HepG2 (cell line): ENCODE measurements at regions not wholly inside any gene's neighbourhood (a gene's known extent, or its start where the extent isn't known, plus 50 kb on each side); places are given as distances from the start of the nearest gene placed in this dataset.

ENCODE experiments used
- ATAC-seq: fragments of 200-7000 bp; cut with Tn5 transposase; 3 replicates; pipeline ENCODE4 v1.9.1; 2020; ENCODE audit warnings: mild to moderate bottlenecking, moderate library complexity
- BruUV-seq: library from RNA; stranded (reverse); fragments of 400-500 nt; replicated peaks from 2 replicates; lab custom pipeline; 2021; lab: Mats Ljungman, UMichigan
- CTCF ChIA-PET: fragments of 300-600 bp; formaldehyde crosslinking; extraction: SDS; loops from one replicate; lab custom pipeline; 2021; ENCODE audit warnings: low total read pairs, inconsistent platforms, low intra/inter-chr PET ratio; lab: Yijun Ruan, JAX
- POLR2A ChIA-PET: fragments of 350-600 bp; sonication (Branson Sonifier 250); formaldehyde crosslinking; loops from one replicate; lab custom pipeline; 2020; ENCODE audit warnings: antibody characterized with exemption, inconsistent platforms; lab: Yijun Ruan, JAX
- DNase-seq: peaks from one replicate; pipeline ENCODE4 v3.0.0-alpha.2; 2015; ENCODE audit warnings: low spot score
- FAIRE-seq: peaks from 3 replicates; lab custom pipeline; 2011; peaks lifted over from hg19 to GRCh38; lab: Jason Lieb, UNC
- H2AFZ ChIP-seq: one replicate; pipeline ENCODE4 v1.6.1; 2011; ENCODE audit warnings: low read length, inconsistent platforms
- H3K27ac ChIP-seq: fragments of 300-600 bp; 3 replicates; pipeline ENCODE4 v1.8.0; 2011; ENCODE audit warnings: mixed run types, mild to moderate bottlenecking, mixed read lengths, low read length, inconsistent platforms; ENCODE audit not compliant: insufficient read depth; ENCODE audit errors: extremely low read length
- H3K27me3 ChIP-seq, 2 experiments: fragments of 200-600 bp in 1 of 2; 2 replicates in 1 of 2; 3 replicates in 1 of 2; pipeline versions ENCODE4 v1.6.0 to v1.8.0; 2011; ENCODE audit warnings: low read length in 2 of 2, mild to moderate bottlenecking in 2 of 2, moderate library complexity in 2 of 2, inconsistent platforms in 1 of 2; ENCODE audit not compliant: insufficient read depth in 2 of 2, control insufficient read depth in 1 of 2
- H3K36me3 ChIP-seq, 2 experiments: fragments of 200-600 bp in 1 of 2; replicated peaks in 1 of 2; 2 replicates in 1 of 2; 3 replicates in 1 of 2; pipeline versions ENCODE4 v1.5.1 to v1.8.0; 2011; ENCODE audit warnings: low read length in 2 of 2, inconsistent platforms in 1 of 2; ENCODE audit not compliant: insufficient read depth in 2 of 2, control insufficient read depth in 1 of 2
- H3K4me1 ChIP-seq: 2 replicates; pipeline ENCODE4 v1.5.1; 2012; ENCODE audit warnings: low read length, inconsistent platforms; ENCODE audit not compliant: insufficient read depth
- H3K4me2 ChIP-seq: 2 replicates; pipeline ENCODE4 v1.6.0; 2011; ENCODE audit warnings: low read depth, low read length, inconsistent platforms
- H3K4me3 ChIP-seq, 3 experiments: fragments of 200-600 bp in 1 of 3; sonication (generic), shearing (Covaris generic) in 1 of 3; replicated peaks in 1 of 3; 2 replicates each; pipeline ENCODE4 v1.5.1; 2011 to 2016; ENCODE audit warnings: low read length in 3 of 3, inconsistent platforms in 2 of 3, low read depth in 2 of 3, mild to moderate bottlenecking in 2 of 3, control low read depth in 1 of 3, mixed read lengths in 1 of 3; ENCODE audit not compliant: insufficient read depth in 1 of 3
- H3K79me2 ChIP-seq: one replicate; pipeline ENCODE4 v1.6.1; 2011; ENCODE audit warnings: low read length, inconsistent platforms; ENCODE audit not compliant: insufficient read depth
- H3K9ac ChIP-seq: 2 replicates; pipeline ENCODE4 v1.6.0; 2011; ENCODE audit warnings: mild to moderate bottlenecking, low read depth, low read length, inconsistent platforms; ENCODE audit not compliant: insufficient read depth
- H3K9me3 ChIP-seq: 2 replicates; pipeline ENCODE4 v1.5.1; 2012; ENCODE audit warnings: mild to moderate bottlenecking, low read length
- H4K20me1 ChIP-seq: 2 replicates; pipeline ENCODE4 v1.6.0; 2011; ENCODE audit warnings: inconsistent platforms, mild to moderate bottlenecking, low read length, moderate library complexity; ENCODE audit not compliant: insufficient read depth
- HDAC6 ChIP-seq: fragments of 200-600 bp; sonication (generic); IDR thresholded peaks from 2 replicates; pipeline ENCODE4 v1.7.0; 2017; ENCODE audit warnings: mild to moderate bottlenecking, antibody characterized with exemption, low read length, low read depth
- SMARCE1 ChIP-seq: fragments of 450-650 bp; IDR thresholded peaks from 2 replicates; pipeline ENCODE4 v1.6.1; 2017; ENCODE audit warnings: borderline replicate concordance
- SRSF4 ChIP-seq: fragments of 200-400 bp; formaldehyde crosslinking; IDR thresholded peaks from one replicate; pipeline ENCODE4 v1.6.1; 2018; ENCODE audit warnings: mild to moderate bottlenecking, low read depth, low read length, moderate library complexity; ENCODE audit not compliant: poor library complexity, severe bottlenecking
- ZNF407 ChIP-seq: sonication (generic); formaldehyde crosslinking; IDR thresholded peaks from one replicate; pipeline ENCODE4 v1.5.1; 2020; ENCODE audit warnings: mild to moderate bottlenecking, missing genetic modification reagents; ENCODE audit errors: not compliant biosample characterization
- WGBS: methylation state at CpG from one replicate; pipeline ENCODE4 v1.1.6; 2017; ENCODE audit warnings: low lambda C conversion rate; 5-methylcytosine and 5-hydroxymethylcytosine counted together
- in situ Hi-C: cut with HindIII; loops from 2 replicates; pipeline ENCODE4 v1.10.0; 2017; ENCODE audit warnings: low pct_unique_long_range_greater_than_20kb; ENCODE audit not compliant: extremely low pct_ligation_motif_present
- intact Hi-C: fragments of 100-400 bp; cut with micrococcal nuclease; formaldehyde crosslinking; loops from one replicate; pipeline ENCODE4 v1.10.0; 2022; ENCODE audit not compliant: unreplicated experiment

GRCh38 chr11:96576383-96576782 lies 186.6 kb downstream of the JRKL start:
- intact Hi-C loops: no loop called here
- BruUV-seq: no TSS peak
- no peak overlapping the region for H3K9ac ChIP-seq
- H3K4me2 ChIP-seq: no peak overlapping the region
- FAIRE-seq (no peak), ATAC-seq (no peak), DNase-seq (no peak)
- TF ChIP-seq SMARCE1 (no peak), SRSF4 (no peak), ZNF407 (no peak), HDAC6 (no peak)
- H3K79me2 ChIP-seq: no peaks in the 10 kb centered on the region
- no peaks in the 10 kb centered on the region for H3K36me3 ChIP-seq
- no peak overlapping the region for H3K27ac ChIP-seq
- H3K4me1 ChIP-seq: no peaks in the 10 kb centered on the region
- in situ Hi-C loops: no loop called here
- no peak overlapping the region for H2AFZ ChIP-seq
- H3K4me3 ChIP-seq: no peak overlapping the region
- ChIA-PET CTCF (no interaction called here), POLR2A (no interaction called here)
- no peaks in the 10 kb centered on the region for H3K9me3 ChIP-seq
- no peaks in the 10 kb centered on the region for H4K20me1 ChIP-seq
- 0% methylated on average over 1 of the region's 2 CpGs for WGBS
- no peaks in the 10 kb centered on the region for H3K27me3 ChIP-seq
